Left lung (tissue), 4 donors: ENCODE measurements at regions not wholly inside any gene's neighbourhood (a gene's known extent, or its start where the extent isn't known, plus 50 kb on each side); places are given as distances from the start of the nearest gene placed in this dataset.

Experiments used
- ATAC-seq: fragments of 200-7000 bp; cut with Tn5 transposase; one replicate; pipeline ENCODE4 v1.9.1; 2020; ENCODE audit warnings: moderate library complexity
- DNase-seq, 4 donors: peaks; one replicate each; pipeline ENCODE4 v3.0.0-alpha.2; 2013 to 2020
- H3K27ac ChIP-seq, 2 donors: fragments of 200-600 bp; sonication (generic) in 1 of 2; one replicate each; pipeline versions ENCODE4 v1.5.0 to v1.8.0; 2020 to 2021
- H3K27me3 ChIP-seq, 2 donors: fragments of 200-600 bp; sonication (generic) in 1 of 2; one replicate each; pipeline versions ENCODE4 v1.5.0 to v1.8.0; 2020 to 2021
- H3K36me3 ChIP-seq, 2 donors: fragments of 200-600 bp; sonication (generic) in 1 of 2; one replicate each; pipeline versions ENCODE4 v1.5.0 to v1.8.0; 2020 to 2021
- H3K4me1 ChIP-seq, 2 donors: fragments of 200-600 bp; one replicate each; pipeline ENCODE4 v1.8.0; 2021
- H3K4me3 ChIP-seq, 2 donors: fragments of 200-600 bp; sonication (generic) in 1 of 2; one replicate each; pipeline versions ENCODE4 v1.5.0 to v1.8.0; 2020 to 2021; ENCODE audit warnings: mild to moderate bottlenecking in 1 of 2
- H3K9me3 ChIP-seq, 2 donors: fragments of 200-600 bp; sonication (generic) in 1 of 2; one replicate each; pipeline versions ENCODE4 v1.5.0 to v1.8.0; 2020 to 2021
- intact Hi-C, 2 donors: fragments of 100-400 bp; cut with DNase I; formaldehyde crosslinking; loops; one replicate each; pipeline versions ENCODE4 v1.11.2 to v1.14.2; 2022
- TF ChIP-seq, protein P1 (sequence below), 2 donors: fragments of 200-600 bp; sonication (generic) in 1 of 2; IDR thresholded peaks; one replicate each; pipeline versions ENCODE4 v1.5.0 to v1.8.0; 2021; ENCODE audit warnings: antibody characterized with exemption in 2 of 2
- donor health status: DM: no; HTN: yes; CAD: no.
- donor health status: DM: no; HTN: no; CAD: no.

DNA sequence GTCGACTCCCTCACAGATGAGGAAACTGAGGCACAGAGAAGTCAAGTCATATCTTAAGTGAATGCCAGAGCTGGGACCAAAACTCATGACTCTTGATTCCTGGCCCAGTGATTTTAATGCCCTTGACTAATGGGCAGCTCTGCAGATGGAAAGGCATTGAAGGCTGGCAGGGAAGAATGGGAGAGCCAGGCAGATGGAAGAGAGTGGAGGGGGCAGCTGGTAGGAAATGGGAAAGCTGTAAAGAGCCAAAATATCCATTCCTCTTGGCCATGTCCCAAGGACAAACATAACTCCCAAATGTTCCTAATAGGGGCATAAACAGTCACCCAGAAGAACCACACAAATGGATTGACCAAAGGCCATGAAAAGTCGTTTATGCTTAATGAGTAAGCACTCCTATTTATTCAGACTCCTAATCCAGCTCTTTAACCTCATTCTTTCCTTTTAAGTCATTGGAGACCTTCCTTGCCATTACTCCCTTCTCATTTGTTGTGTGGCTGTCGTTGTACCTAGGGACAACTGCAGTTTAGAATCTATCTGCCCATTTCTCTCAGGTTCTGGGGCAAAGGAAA, 330.5 kb upstream of the ROPN1 start:
- Histone ChIP-seq H3K27me3 (no peaks in the 10 kb centered on the region), H3K9me3 (no peaks in the 10 kb centered on the region), H3K27ac (no peak overlapping the region), H3K36me3 (no peaks in the 10 kb centered on the region), H3K4me3 (no peak overlapping the region), H3K4me1 (no peaks in the 10 kb centered on the region)
- no peak for ATAC-seq
- TF ChIP-seq, protein P1, sequence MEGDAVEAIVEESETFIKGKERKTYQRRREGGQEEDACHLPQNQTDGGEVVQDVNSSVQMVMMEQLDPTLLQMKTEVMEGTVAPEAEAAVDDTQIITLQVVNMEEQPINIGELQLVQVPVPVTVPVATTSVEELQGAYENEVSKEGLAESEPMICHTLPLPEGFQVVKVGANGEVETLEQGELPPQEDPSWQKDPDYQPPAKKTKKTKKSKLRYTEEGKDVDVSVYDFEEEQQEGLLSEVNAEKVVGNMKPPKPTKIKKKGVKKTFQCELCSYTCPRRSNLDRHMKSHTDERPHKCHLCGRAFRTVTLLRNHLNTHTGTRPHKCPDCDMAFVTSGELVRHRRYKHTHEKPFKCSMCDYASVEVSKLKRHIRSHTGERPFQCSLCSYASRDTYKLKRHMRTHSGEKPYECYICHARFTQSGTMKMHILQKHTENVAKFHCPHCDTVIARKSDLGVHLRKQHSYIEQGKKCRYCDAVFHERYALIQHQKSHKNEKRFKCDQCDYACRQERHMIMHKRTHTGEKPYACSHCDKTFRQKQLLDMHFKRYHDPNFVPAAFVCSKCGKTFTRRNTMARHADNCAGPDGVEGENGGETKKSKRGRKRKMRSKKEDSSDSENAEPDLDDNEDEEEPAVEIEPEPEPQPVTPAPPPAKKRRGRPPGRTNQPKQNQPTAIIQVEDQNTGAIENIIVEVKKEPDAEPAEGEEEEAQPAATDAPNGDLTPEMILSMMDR (IDR thresholded peaks at IDR 0.05), result no peak
- intact Hi-C loops, result no loop called here
- no peak for DNase-seq

DNA sequence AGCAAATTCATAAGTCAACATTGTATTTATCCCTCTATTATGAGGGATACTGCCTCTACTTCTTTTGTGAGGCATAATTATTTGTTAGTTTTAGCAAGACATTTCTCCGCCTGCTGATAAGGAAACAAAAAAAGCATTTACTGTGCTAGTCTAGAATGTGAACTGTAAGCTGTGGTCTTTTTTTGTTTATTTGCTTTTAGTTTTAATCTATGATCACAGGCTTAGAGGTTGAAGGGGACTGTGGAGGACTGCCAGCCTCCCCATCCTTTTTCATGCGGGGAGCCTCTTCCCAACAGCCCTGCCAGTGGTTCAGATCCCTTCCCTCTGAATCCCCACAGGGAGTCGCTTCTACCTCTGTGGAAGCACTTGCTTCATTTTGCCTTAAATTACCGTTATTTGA, 331.0 kb upstream of the ROPN1 start:
- H3K4me3 ChIP-seq, result no peak overlapping the region
- no peak overlapping the region for H3K27ac ChIP-seq
- H3K36me3 ChIP-seq, result no peaks in the 10 kb centered on the region
- no peaks in the 10 kb centered on the region for H3K4me1 ChIP-seq
- no peaks in the 10 kb centered on the region for H3K27me3 ChIP-seq
- no peak for ATAC-seq
- intact Hi-C loops, result no loop called here
- no peaks in the 10 kb centered on the region for H3K9me3 ChIP-seq
- no peak for DNase-seq
- TF ChIP-seq, protein P1 (IDR thresholded peaks at IDR 0.05), result no peak

- DNase-seq (no peak), ATAC-seq (no peak)
- TF ChIP-seq, protein P1 (IDR thresholded peaks at IDR 0.05), result no peak
- Histone ChIP-seq H3K36me3 (no peaks in the 10 kb centered on the region), H3K4me3 (no peak overlapping the region), H3K27me3 (no peaks in the 10 kb centered on the region), H3K27ac (no peak overlapping the region), H3K4me1 (no peaks in the 10 kb centered on the region), H3K9me3 (no peaks in the 10 kb centered on the region)
- intact Hi-C loops, result no loop called here
Measured at GRCh38 chr3:124325248-124325647, 333.3 kb upstream of the ROPN1 start.

- DNase-seq, result no peak
- ATAC-seq, result no peak
- TF ChIP-seq, protein P1 (IDR thresholded peaks at IDR 0.05), result no peak
- Histone ChIP-seq H3K9me3 (no peaks in the 10 kb centered on the region), H3K4me1 (no peaks in the 10 kb centered on the region), H3K4me3 (no peak overlapping the region), H3K36me3 (no peaks in the 10 kb centered on the region), H3K27ac (no peak overlapping the region), H3K27me3 (no peaks in the 10 kb centered on the region)
- intact Hi-C loops, result no loop called here
Measured at GRCh38 chr3:124329723-124330122, 337.8 kb upstream of the ROPN1 start.

DNA sequence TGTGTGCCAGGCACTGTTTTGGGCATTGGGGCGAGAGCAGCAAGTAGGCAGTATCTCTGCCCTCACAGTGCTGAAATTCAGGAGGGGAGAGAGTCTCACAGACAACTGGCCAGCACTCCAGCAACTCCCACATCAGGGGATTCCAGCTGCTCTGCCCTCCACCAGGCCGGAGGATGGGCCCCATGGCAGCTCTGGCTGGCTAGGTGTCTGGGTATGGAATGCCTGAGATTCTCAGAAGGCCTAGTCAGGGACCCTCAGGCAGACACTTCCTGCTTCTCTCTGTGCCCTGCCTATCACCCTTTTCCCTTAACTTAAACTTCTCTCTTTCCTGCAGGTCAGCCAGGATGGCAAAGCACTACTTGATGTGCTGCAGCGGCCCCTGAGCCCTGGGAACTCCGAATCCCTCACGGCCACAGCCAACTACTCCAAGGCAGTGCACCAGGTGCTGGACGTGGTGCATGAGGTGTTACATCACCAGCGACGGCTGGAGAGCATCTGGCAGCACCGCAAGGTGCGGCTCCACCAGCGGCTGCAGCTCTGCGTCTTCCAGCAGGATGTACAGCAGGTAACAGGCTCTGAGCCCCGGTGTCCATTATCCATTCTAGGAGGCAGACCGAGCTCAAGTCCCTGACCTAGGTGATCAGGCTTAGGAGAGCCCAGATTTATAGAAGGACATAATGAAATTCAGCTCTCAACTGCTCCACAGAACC, 342.2 kb upstream of the ROPN1 start:
- TF ChIP-seq, protein P1 (IDR thresholded peaks at IDR 0.05), result no peak
- no peak for ATAC-seq

More for the DNA sequence above, 342.2 kb upstream of the ROPN1 start:
- no peak overlapping the region for H3K4me3 ChIP-seq
- no peaks in the 10 kb centered on the region for H3K36me3 ChIP-seq
- DNase-seq, result no peak
- H3K27me3 ChIP-seq, result no peaks in the 10 kb centered on the region
- H3K4me1 ChIP-seq, result no peaks in the 10 kb centered on the region
- no peaks in the 10 kb centered on the region for H3K9me3 ChIP-seq
- H3K27ac ChIP-seq, result no peak overlapping the region
- intact Hi-C loops, result no loop called here
